K562 (cell line): ENCODE measurements at regions not wholly inside any gene's neighbourhood (a gene's known extent, or its start where the extent isn't known, plus 50 kb on each side); places are given as distances from the start of the nearest gene placed in this dataset.

Source experiments
- ATAC-seq: fragments of 200-7000 bp; cut with Tn5 transposase; 3 replicates; pipeline ENCODE4 v1.9.1; 2020; ENCODE audit warnings: moderate library complexity
- BruUV-seq: library from RNA; stranded (reverse); fragments of 400-500 nt; replicated peaks from 2 replicates; lab custom pipeline; 2021; lab: Mats Ljungman, UMichigan
- CTCF ChIA-PET: fragments of 300-600 bp; formaldehyde crosslinking; extraction: SDS; loops from one replicate; lab custom pipeline; 2021; ENCODE audit warnings: low intra/inter-chr PET ratio; lab: Yijun Ruan, JAX
- POLR2A ChIA-PET: fragments of 300-600, 350-650 bp; sonication (Branson Sonifier 250); formaldehyde crosslinking; extraction: SDS; loops from one replicate; lab custom pipeline; 2021; ENCODE audit warnings: antibody characterized with exemption, inconsistent platforms; lab: Yijun Ruan, JAX
- DNase-seq, 4 experiments: peaks; one replicate each; pipeline versions ENCODE4 v3.0.0 to v3.0.0-alpha.2; 2011 to 2018; ENCODE audit warnings: low spot score in 3 of 4, mixed read lengths in 3 of 4; ENCODE audit errors: extremely low read depth in 1 of 4
- FAIRE-seq: peaks from 2 replicates; lab custom pipeline; 2011; peaks lifted over from hg19 to GRCh38; lab: Jason Lieb, UNC
- H2AFZ ChIP-seq: 2 replicates; pipeline ENCODE4 v1.6.0; 2011; ENCODE audit warnings: low read depth, low read length, control low read depth, inconsistent platforms
- H3K27ac ChIP-seq: fragments of 200-600 bp; 3 replicates; pipeline ENCODE4 v1.8.0; 2011; ENCODE audit warnings: low read depth, mild to moderate bottlenecking, control low read depth, inconsistent platforms, low read length, moderate library complexity, mixed read lengths; ENCODE audit errors: extremely low read depth
- H3K27me3 ChIP-seq, 2 experiments: fragments of 300-600 bp in 1 of 2; 2 replicates in 1 of 2; 3 replicates in 1 of 2; pipeline versions ENCODE4 v1.6.0 to v1.8.0; 2011; ENCODE audit warnings: inconsistent platforms in 2 of 2, low read length in 2 of 2, mild to moderate bottlenecking in 1 of 2, mixed read lengths in 1 of 2, moderate library complexity in 1 of 2; ENCODE audit not compliant: control insufficient read depth in 2 of 2, insufficient read depth in 2 of 2
- H3K36me3 ChIP-seq: fragments of 300-600 bp; 3 replicates; pipeline ENCODE4 v1.8.0; 2011; ENCODE audit warnings: mild to moderate bottlenecking, low read length, inconsistent platforms; ENCODE audit not compliant: control insufficient read depth, insufficient read depth
- H3K4me1 ChIP-seq, 2 experiments: fragments of 200-600 bp in 1 of 2; replicated peaks in 1 of 2; 2 replicates in 1 of 2; 3 replicates in 1 of 2; pipeline versions ENCODE4 v1.5.1 to v1.8.0; 2011; ENCODE audit warnings: inconsistent platforms in 2 of 2, low read length in 2 of 2, mild to moderate bottlenecking in 1 of 2, mixed read lengths in 1 of 2, moderate library complexity in 1 of 2; ENCODE audit not compliant: control insufficient read depth in 2 of 2, insufficient read depth in 2 of 2
- H3K4me2 ChIP-seq: 2 replicates; pipeline ENCODE4 v1.6.1; 2011; ENCODE audit warnings: low read length, control low read depth, inconsistent platforms, mixed read lengths; ENCODE audit not compliant: insufficient read depth
- H3K4me3 ChIP-seq: fragments of 200-600 bp; sonication (generic), shearing (Covaris generic); 2 replicates; pipeline ENCODE4 v1.5.1; 2016; ENCODE audit warnings: control low read depth, inconsistent platforms
- H3K79me2 ChIP-seq: fragments of 200-600 bp; 3 replicates; pipeline ENCODE4 v1.8.0; 2011; ENCODE audit warnings: low read length, inconsistent platforms; ENCODE audit not compliant: control insufficient read depth, insufficient read depth
- H3K9ac ChIP-seq, 2 experiments: 2 replicates each; pipeline versions ENCODE4 v1.6.0 to v1.6.1; 2011; ENCODE audit warnings: low read depth in 2 of 2, low read length in 2 of 2, control low read depth in 1 of 2, inconsistent platforms in 1 of 2, mild to moderate bottlenecking in 1 of 2, mixed read lengths in 1 of 2; ENCODE audit not compliant: insufficient read depth in 1 of 2
- H3K9me1 ChIP-seq: one replicate; pipeline ENCODE4 v1.6.0; 2011; ENCODE audit warnings: inconsistent platforms, mild to moderate bottlenecking, low read length, moderate library complexity; ENCODE audit not compliant: control insufficient read depth, insufficient read depth
- H3K9me3 ChIP-seq: replicated peaks from 2 replicates; pipeline ENCODE4 v1.5.1; 2011; ENCODE audit warnings: low read depth, low read length, inconsistent platforms; ENCODE audit not compliant: control insufficient read depth, insufficient read depth
- H4K20me1 ChIP-seq: replicated peaks from 2 replicates; pipeline ENCODE4 v1.6.1; 2011; ENCODE audit warnings: low read length, inconsistent platforms, mixed read lengths; ENCODE audit not compliant: control insufficient read depth, insufficient read depth
- BRCA1 ChIP-seq, 2 experiments: fragments of 450-650 bp in 1 of 2; sonication (generic) in 1 of 2; formaldehyde crosslinking in 1 of 2; IDR thresholded peaks; 2 replicates each; pipeline versions ENCODE4 v1.5.0 to v1.6.1; 2017 to 2020; ENCODE audit warnings: mild to moderate bottlenecking in 1 of 2, missing genetic modification reagents in 1 of 2
- BRF1 ChIP-seq: IDR thresholded peaks from 3 replicates; pipeline ENCODE4 v1.6.1; 2011; ENCODE audit warnings: borderline replicate concordance, mild to moderate bottlenecking; ENCODE audit not compliant: insufficient read length; ENCODE audit errors: extremely low read depth
- MTA2 ChIP-seq: fragments of 450-650 bp; IDR thresholded peaks from 2 replicates; pipeline ENCODE4 v1.6.1; 2016; ENCODE audit warnings: low read depth
- PHB2 ChIP-seq: fragments of 450-650 bp; IDR thresholded peaks from 2 replicates; pipeline ENCODE4 v1.6.1; 2017; ENCODE audit warnings: low read depth
- POLR2AphosphoS5 ChIP-seq: IDR thresholded peaks from 2 replicates; pipeline ENCODE4 v1.6.1; 2011; ENCODE audit warnings: mild to moderate bottlenecking, low read depth, low read length, moderate library complexity; ENCODE audit not compliant: control insufficient read depth, insufficient read depth
- TAF7 ChIP-seq: fragments of 450-650 bp; IDR thresholded peaks from 2 replicates; pipeline ENCODE4 v1.6.1; 2016; ENCODE audit warnings: missing genetic modification characterization, missing compliant biosample characterization
- ZNF274 ChIP-seq: IDR thresholded peaks from 2 replicates; pipeline ENCODE4 v1.6.1; 2011; ENCODE audit warnings: low read depth, mild to moderate bottlenecking, low read length, moderate library complexity, borderline replicate concordance
- WGBS: fragments of 100-300 bp; shearing (Covaris generic); methylation state at CpG from one replicate; pipeline ENCODE4 v1.1.6; 2016; ENCODE audit warnings: low coverage, mixed read lengths; ENCODE audit not compliant: insufficient coverage; ENCODE audit errors: missing lambda C conversion rate; 5-methylcytosine and 5-hydroxymethylcytosine counted together
- in situ Hi-C: fragments of 300-500 bp; cut with MboI; formaldehyde crosslinking; loops from 4 replicates; pipeline ENCODE4 v1.15.0; 2018; ENCODE audit warnings: inconsistent platforms, mixed read lengths
- intact Hi-C: fragments of 100-400 bp; cut with micrococcal nuclease; formaldehyde crosslinking; loops from 2 replicates; pipeline ENCODE4 v1.14.2; 2022

DNA sequence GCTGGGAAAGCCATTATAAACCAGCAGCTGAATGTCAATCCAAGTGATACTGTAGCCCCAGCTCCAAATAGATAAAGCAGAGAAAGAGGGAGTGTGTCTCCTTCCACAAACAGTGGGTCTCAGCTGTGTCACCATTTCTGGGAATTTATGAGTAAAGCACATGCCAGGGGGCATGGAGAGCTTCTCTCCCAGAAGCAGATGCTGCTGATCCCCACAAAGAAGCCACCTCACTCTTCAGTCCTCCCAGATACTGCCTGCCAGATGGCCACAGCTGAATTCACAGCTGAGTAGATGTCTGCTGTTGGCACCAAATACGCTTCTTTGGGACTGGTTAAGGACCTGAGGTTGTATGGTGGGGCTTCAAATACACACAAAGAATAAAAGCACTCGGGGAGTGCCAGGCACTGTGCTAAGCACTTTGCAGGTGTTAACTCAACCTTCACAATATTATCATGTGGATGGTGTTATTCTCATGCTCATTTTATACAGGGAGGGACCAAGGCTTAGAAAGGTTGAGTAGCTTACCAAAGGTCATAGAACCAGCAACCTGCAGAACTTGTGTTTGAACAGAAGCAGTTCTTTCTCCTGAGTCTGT lies 298.3 kb downstream of the CDH11 start:
- no peaks in the 10 kb centered on the region for H4K20me1 ChIP-seq
- no peaks in the 10 kb centered on the region for H3K9me1 ChIP-seq
- intact Hi-C loops, result no loop called here
- H3K27me3 ChIP-seq, result no peaks in the 10 kb centered on the region
- FAIRE-seq (no peak), DNase-seq (no peak), ATAC-seq (no peak)
- no peaks in the 10 kb centered on the region; the same call in 1 of the 2 replicates for H3K9me3 ChIP-seq
- WGBS, result 0% methylated on average over 2 of the region's 2 CpGs
- H3K36me3 ChIP-seq, result no peaks in the 10 kb centered on the region
- TF ChIP-seq POLR2AphosphoS5, result no peak
- no peak for TF ChIP-seq BRCA1 (IDR thresholded peaks at IDR 0.05)
- TF ChIP-seq BRCA1 (CRISPR knock-in tag; IDR thresholded peaks at IDR 0.05), result no peak
- no peak for TF ChIP-seq TAF7 (tag)
- no peak for TF ChIP-seq PHB2
- TF ChIP-seq MTA2, result no peak
- TF ChIP-seq ZNF274, result no peak
- no peak for TF ChIP-seq BRF1
- in situ Hi-C loops, result no loop called here
- H3K4me2 ChIP-seq, result no peak overlapping the region
- ChIA-PET POLR2A (no interaction called here), CTCF (no interaction called here)
- no peaks in the 10 kb centered on the region for H3K79me2 ChIP-seq
- H2AFZ ChIP-seq, result no peak overlapping the region
- H3K9ac ChIP-seq, result no peak overlapping the region
- H3K4me1 ChIP-seq, result no peaks in the 10 kb centered on the region
- no peak overlapping the region for H3K27ac ChIP-seq
- H3K4me3 ChIP-seq, result no peak overlapping the region
- BruUV-seq, result no TSS peak
